ENCODE measurements at regions not wholly inside any gene's neighbourhood (a gene's known extent, or its start where the extent isn't known, plus 50 kb on each side); places are given as distances from the start of the nearest gene placed in this dataset.

DNA sequence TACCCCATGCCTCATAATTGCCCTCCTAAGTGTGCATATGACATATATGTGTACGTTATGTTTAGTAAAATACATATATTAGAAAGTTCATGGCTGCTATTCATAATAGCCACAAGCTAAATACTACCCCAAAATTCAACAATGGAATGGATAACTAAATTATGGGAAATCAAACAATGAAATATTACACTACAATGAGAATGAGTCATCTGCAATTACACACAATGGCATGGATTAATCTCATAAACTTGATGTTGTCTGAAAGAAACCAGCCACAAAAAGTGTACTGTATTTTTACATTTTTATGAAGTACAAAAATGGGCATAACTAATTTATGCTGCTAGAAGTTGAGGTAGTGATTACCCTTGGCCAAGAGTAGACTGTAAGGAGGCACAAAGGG is 477.0 kb downstream of the HAO1 start:
- ATAC-seq: no peak
- TF ChIP-seq, protein P1, sequence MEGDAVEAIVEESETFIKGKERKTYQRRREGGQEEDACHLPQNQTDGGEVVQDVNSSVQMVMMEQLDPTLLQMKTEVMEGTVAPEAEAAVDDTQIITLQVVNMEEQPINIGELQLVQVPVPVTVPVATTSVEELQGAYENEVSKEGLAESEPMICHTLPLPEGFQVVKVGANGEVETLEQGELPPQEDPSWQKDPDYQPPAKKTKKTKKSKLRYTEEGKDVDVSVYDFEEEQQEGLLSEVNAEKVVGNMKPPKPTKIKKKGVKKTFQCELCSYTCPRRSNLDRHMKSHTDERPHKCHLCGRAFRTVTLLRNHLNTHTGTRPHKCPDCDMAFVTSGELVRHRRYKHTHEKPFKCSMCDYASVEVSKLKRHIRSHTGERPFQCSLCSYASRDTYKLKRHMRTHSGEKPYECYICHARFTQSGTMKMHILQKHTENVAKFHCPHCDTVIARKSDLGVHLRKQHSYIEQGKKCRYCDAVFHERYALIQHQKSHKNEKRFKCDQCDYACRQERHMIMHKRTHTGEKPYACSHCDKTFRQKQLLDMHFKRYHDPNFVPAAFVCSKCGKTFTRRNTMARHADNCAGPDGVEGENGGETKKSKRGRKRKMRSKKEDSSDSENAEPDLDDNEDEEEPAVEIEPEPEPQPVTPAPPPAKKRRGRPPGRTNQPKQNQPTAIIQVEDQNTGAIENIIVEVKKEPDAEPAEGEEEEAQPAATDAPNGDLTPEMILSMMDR (IDR thresholded peaks at IDR 0.05): no peak
- H3K9me3 ChIP-seq: no peaks in the 10 kb centered on the region
- intact Hi-C loops (cut with DNase I, micrococcal nuclease): no loop called here
- H3K4me3 ChIP-seq: no peak overlapping the region
- DNase-seq: no peak
- no peaks in the 10 kb centered on the region for H3K4me1 ChIP-seq (ENCODE audit: low read depth)
- no peaks in the 10 kb centered on the region for H3K36me3 ChIP-seq (ENCODE audit: low read depth)

- no peak for ATAC-seq
- intact Hi-C loops (cut with DNase I, micrococcal nuclease): no loop called here
- DNase-seq: no peak
- H3K9me3 ChIP-seq: no peaks in the 10 kb centered on the region
- H3K4me1 ChIP-seq (ENCODE audit: low read depth): no peaks in the 10 kb centered on the region
- H3K4me3 ChIP-seq: no peak overlapping the region
- TF ChIP-seq, protein P1 (IDR thresholded peaks at IDR 0.05): no peak
- no peaks in the 10 kb centered on the region for H3K36me3 ChIP-seq (ENCODE audit: low read depth)
These were observed 469.3 kb downstream of the HAO1 start for GRCh38 chr20:7470912-7471311.

DNA sequence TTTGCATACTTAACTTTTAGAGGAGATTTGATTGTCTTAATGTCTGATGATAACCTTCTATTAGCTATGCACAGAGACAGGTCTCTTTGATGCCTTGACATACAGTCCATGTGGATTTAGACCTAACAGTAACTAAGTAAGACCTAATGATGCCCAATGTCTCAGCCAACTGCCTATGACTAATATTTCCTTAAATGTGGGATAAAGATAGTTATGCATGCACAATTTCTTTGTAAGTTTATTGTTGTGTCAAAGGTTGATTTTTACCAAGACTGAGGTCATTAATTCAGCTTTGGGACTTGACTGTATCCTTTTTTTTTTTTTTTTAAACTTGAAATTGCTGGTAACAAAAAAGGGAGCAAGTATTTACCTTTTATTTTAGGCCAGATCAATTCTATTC is 450.0 kb downstream of the HAO1 start:
- DNase-seq (no peak), ATAC-seq (no peak)
- H3K9me3 ChIP-seq: peaks cover 2% of the 10 kb centered on the region
- no peak overlapping the region for H3K4me3 ChIP-seq
- no peaks in the 10 kb centered on the region for H3K4me1 ChIP-seq (ENCODE audit: low read depth)
- intact Hi-C loops (cut with DNase I, micrococcal nuclease): no loop called here
- TF ChIP-seq, protein P1 (IDR thresholded peaks at IDR 0.05): no peak
- no peaks in the 10 kb centered on the region for H3K36me3 ChIP-seq (ENCODE audit: low read depth)

- Histone ChIP-seq H3K36me3 (ENCODE audit: low read depth) (no peaks in the 10 kb centered on the region), H3K4me3 (no peak overlapping the region), H3K4me1 (ENCODE audit: low read depth) (no peaks in the 10 kb centered on the region), H3K9me3 (peaks cover 2% of the 10 kb centered on the region)
- DNase-seq: no peak
- intact Hi-C loops (cut with DNase I, micrococcal nuclease): no loop called here
- TF ChIP-seq, protein P1 (IDR thresholded peaks at IDR 0.05): no peak
- ATAC-seq: no peak
These were observed 448.0 kb downstream of the HAO1 start for GRCh38 chr20:7492257-7492656.

DNA sequence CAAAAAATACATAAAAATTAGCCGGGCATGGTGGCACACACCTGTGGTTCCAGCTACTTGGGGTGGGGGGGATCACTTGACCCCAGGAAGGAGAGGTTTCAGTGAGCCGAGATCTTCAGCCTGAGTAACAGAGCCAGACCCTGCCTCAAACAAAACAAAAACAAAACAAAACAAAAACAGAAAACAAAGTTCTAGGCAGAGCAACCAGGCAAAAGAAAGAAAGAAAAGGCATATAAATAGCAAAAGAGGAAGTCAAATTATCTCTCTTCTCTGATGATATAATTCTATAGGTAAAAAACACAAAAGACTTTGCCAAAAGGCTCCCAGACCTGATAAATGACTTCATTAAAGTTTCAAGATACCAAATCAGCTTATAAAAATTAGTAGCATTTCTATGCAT is 446.9 kb downstream of the HAO1 start:
- TF ChIP-seq, protein P1 (IDR thresholded peaks at IDR 0.05): no peak
- peaks cover 2% of the 10 kb centered on the region for H3K9me3 ChIP-seq
- ATAC-seq (no peak), DNase-seq (no peak)
- no peaks in the 10 kb centered on the region for H3K4me1 ChIP-seq (ENCODE audit: low read depth)
- no peaks in the 10 kb centered on the region for H3K36me3 ChIP-seq (ENCODE audit: low read depth)
- no peak overlapping the region for H3K4me3 ChIP-seq
- intact Hi-C loops (cut with DNase I, micrococcal nuclease): no loop called here

GRCh38 chr20:7496394-7496991 is 443.8 kb downstream of the HAO1 start:
- no peak for DNase-seq
- intact Hi-C loops (cut with DNase I, micrococcal nuclease): no loop called here
- TF ChIP-seq, protein P1 (IDR thresholded peaks at IDR 0.05): no peak

More at GRCh38 chr20:7496394-7496991, 443.8 kb downstream of the HAO1 start:
- H3K4me1 ChIP-seq (ENCODE audit: low read depth): no peaks in the 10 kb centered on the region
- no peak for ATAC-seq
- H3K4me3 ChIP-seq: no peak overlapping the region
- H3K9me3 ChIP-seq: peaks cover 2% of the 10 kb centered on the region
- H3K36me3 ChIP-seq (ENCODE audit: low read depth): no peaks in the 10 kb centered on the region
